SK-N-SH treated with all-trans-retinoic acid at 6 μM for 48 hours (cell line): ENCODE measurements at regions not wholly inside any gene's neighbourhood (a gene's known extent, or its start where the extent isn't known, plus 50 kb on each side); places are given as distances from the start of the nearest gene placed in this dataset.

Experiments used
- ATAC-seq: fragments of 200-7000 bp; cut with Tn5 transposase; 3 replicates; pipeline ENCODE4 v1.9.1; 2020; ENCODE audit warnings: mild to moderate bottlenecking, moderate library complexity
- ARNTL ChIP-seq: fragments of 450-650 bp; formaldehyde crosslinking; IDR thresholded peaks from 2 replicates; pipeline ENCODE4 v1.5.0; 2020; ENCODE audit warnings: low read depth, mild to moderate bottlenecking, moderate library complexity, borderline replicate concordance
- BACH2 ChIP-seq: fragments of 250-450 bp; sonication (Bioruptor Pico); IDR thresholded peaks from 2 replicates; pipeline ENCODE4 v1.9.0; 2021; ENCODE audit warnings: mild to moderate bottlenecking, borderline replicate concordance
- CREB5 ChIP-seq: fragments of 250-450 bp; sonication (Bioruptor Pico); IDR thresholded peaks from 2 replicates; pipeline ENCODE4 v1.5.1; 2020; ENCODE audit warnings: low read depth, mild to moderate bottlenecking, moderate library complexity
- CSDC2 ChIP-seq: fragments of 250-450 bp; sonication (Bioruptor Pico); IDR thresholded peaks from 2 replicates; pipeline ENCODE4 v1.5.0; 2020; ENCODE audit warnings: mild to moderate bottlenecking, moderate library complexity
- ESRRG ChIP-seq: fragments of 250-450 bp; sonication (Bioruptor Pico); IDR thresholded peaks from 2 replicates; pipeline ENCODE4 v1.6.1; 2021; ENCODE audit warnings: mild to moderate bottlenecking
- OSR1 ChIP-seq: fragments of 250-450 bp; sonication (Bioruptor Pico); IDR thresholded peaks from 2 replicates; pipeline ENCODE4 v1.8.0; 2022; ENCODE audit warnings: moderate library complexity, mild to moderate bottlenecking, inconsistent platforms
- POU6F1 ChIP-seq: fragments of 250-450 bp; sonication (Bioruptor Pico); IDR thresholded peaks from 2 replicates; pipeline ENCODE4 v1.8.0; 2021; ENCODE audit warnings: low read depth, mild to moderate bottlenecking, moderate library complexity, borderline replicate concordance
- RARB ChIP-seq: fragments of 250-450 bp; sonication (Bioruptor Pico); IDR thresholded peaks from 2 replicates; pipeline ENCODE4 v1.8.0; 2021; ENCODE audit warnings: mild to moderate bottlenecking, moderate library complexity
- SNAI2 ChIP-seq: fragments of 250-450 bp; sonication (Bioruptor Pico); IDR thresholded peaks from 2 replicates; pipeline ENCODE4 v1.5.0; 2020; ENCODE audit warnings: mild to moderate bottlenecking, moderate library complexity
- TCF4 ChIP-seq: fragments of 250-450 bp; sonication (Bioruptor Pico); IDR thresholded peaks from 2 replicates; pipeline ENCODE4 v1.8.0; 2021; ENCODE audit warnings: mild to moderate bottlenecking, moderate library complexity, borderline replicate concordance
- ZC3H10 ChIP-seq: fragments of 250-450 bp; sonication (Bioruptor Pico); IDR thresholded peaks from 2 replicates; pipeline ENCODE4 v1.5.1; 2021; ENCODE audit warnings: mild to moderate bottlenecking, moderate library complexity
- ZNF565 ChIP-seq: fragments of 450-650 bp; formaldehyde crosslinking; conservative IDR thresholded peaks from 2 replicates; pipeline ENCODE4 v1.5.0; 2020; ENCODE audit warnings: low read depth, mild to moderate bottlenecking, moderate library complexity
- ZNF70 ChIP-seq: fragments of 450-650 bp; formaldehyde crosslinking; IDR thresholded peaks from 2 replicates; pipeline ENCODE4 v1.5.0; 2020; ENCODE audit warnings: mild to moderate bottlenecking, moderate library complexity
- ZNF8 ChIP-seq: fragments of 450-650 bp; formaldehyde crosslinking; IDR thresholded peaks from 2 replicates; pipeline ENCODE4 v1.5.0; 2020; ENCODE audit warnings: mild to moderate bottlenecking, moderate library complexity
- TF ChIP-seq, protein P1 (sequence below): fragments of 250-450 bp; sonication (Bioruptor Pico); IDR thresholded peaks from 2 replicates; pipeline ENCODE4 v1.5.1; 2021; ENCODE audit warnings: mild to moderate bottlenecking, moderate library complexity
- TF ChIP-seq, protein P2 (sequence below): fragments of 250-450 bp; sonication (Bioruptor Pico); IDR thresholded peaks from 2 replicates; pipeline ENCODE4 v1.5.0; 2020; ENCODE audit warnings: mild to moderate bottlenecking, moderate library complexity
- TF ChIP-seq, protein P3 (sequence below): fragments of 250-450 bp; sonication (Bioruptor Pico); IDR thresholded peaks from 2 replicates; pipeline ENCODE4 v1.8.0; 2020; ENCODE audit warnings: mild to moderate bottlenecking, moderate library complexity, borderline replicate concordance

DNA sequence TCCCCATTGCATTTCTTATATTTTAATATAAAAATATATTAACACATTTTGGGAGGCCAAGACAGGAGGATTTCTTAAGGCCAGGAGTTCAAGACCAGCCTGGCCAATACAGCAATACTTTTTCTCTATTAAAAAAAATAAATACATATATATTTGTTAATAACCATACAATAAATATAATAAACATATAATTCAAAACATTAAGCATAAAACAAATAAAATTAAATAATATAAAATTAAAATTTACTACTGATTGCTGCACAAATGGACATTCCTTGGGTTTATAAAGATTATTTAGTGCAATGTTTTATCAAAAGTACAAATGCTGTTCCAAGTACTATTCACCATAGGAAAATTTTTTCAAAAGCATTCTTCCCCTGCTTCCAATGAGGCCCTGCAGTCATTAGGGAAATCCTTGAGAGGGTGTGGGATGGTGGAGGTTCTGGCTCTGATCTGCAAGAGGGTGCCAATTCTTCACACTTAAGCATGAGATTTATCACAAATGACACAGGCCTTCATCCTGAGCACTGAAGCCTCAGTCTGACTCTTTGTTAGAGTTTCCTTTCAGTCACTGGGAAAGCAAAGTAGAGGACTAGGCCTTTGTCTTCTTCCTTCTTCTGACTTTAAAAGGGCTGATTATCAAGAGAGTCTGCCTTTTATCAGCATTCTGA is 596.7 kb downstream of the EPM2A start:
- no peak for ATAC-seq
- TF ChIP-seq ZNF70 (no peak), ZNF8 (CRISPR knock-in tag) (no peak), ZNF565 (CRISPR knock-in tag) (no peak), RARB (CRISPR knock-in tag) (no peak), TCF4 (CRISPR knock-in tag) (no peak), ZC3H10 (CRISPR knock-in tag) (no peak)
- TF ChIP-seq, protein P1, sequence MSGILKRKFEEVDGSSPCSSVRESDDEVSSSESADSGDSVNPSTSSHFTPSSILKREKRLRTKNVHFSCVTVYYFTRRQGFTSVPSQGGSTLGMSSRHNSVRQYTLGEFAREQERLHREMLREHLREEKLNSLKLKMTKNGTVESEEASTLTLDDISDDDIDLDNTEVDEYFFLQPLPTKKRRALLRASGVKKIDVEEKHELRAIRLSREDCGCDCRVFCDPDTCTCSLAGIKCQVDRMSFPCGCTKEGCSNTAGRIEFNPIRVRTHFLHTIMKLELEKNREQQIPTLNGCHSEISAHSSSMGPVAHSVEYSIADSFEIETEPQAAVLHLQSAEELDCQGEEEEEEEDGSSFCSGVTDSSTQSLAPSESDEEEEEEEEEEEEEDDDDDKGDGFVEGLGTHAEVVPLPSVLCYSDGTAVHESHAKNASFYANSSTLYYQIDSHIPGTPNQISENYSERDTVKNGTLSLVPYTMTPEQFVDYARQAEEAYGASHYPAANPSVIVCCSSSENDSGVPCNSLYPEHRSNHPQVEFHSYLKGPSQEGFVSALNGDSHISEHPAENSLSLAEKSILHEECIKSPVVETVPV (CRISPR knock-in tag): no peak
- TF ChIP-seq, protein P2, sequence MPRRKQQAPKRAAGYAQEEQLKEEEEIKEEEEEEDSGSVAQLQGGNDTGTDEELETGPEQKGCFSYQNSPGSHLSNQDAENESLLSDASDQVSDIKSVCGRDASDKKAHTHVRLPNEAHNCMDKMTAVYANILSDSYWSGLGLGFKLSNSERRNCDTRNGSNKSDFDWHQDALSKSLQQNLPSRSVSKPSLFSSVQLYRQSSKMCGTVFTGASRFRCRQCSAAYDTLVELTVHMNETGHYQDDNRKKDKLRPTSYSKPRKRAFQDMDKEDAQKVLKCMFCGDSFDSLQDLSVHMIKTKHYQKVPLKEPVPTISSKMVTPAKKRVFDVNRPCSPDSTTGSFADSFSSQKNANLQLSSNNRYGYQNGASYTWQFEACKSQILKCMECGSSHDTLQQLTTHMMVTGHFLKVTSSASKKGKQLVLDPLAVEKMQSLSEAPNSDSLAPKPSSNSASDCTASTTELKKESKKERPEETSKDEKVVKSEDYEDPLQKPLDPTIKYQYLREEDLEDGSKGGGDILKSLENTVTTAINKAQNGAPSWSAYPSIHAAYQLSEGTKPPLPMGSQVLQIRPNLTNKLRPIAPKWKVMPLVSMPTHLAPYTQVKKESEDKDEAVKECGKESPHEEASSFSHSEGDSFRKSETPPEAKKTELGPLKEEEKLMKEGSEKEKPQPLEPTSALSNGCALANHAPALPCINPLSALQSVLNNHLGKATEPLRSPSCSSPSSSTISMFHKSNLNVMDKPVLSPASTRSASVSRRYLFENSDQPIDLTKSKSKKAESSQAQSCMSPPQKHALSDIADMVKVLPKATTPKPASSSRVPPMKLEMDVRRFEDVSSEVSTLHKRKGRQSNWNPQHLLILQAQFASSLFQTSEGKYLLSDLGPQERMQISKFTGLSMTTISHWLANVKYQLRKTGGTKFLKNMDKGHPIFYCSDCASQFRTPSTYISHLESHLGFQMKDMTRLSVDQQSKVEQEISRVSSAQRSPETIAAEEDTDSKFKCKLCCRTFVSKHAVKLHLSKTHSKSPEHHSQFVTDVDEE (CRISPR knock-in tag): no peak

- no peak for ATAC-seq
- TF ChIP-seq BACH2 (CRISPR knock-in tag) (no peak), TCF4 (CRISPR knock-in tag) (no peak), ZNF8 (CRISPR knock-in tag) (no peak), ZNF565 (CRISPR knock-in tag) (no peak), ZNF70 (no peak), ESRRG (CRISPR knock-in tag) (no peak), OSR1 (CRISPR knock-in tag) (no peak), ARNTL (no peak), CREB5 (no peak), POU6F1 (CRISPR knock-in tag) (no peak), CSDC2 (CRISPR knock-in tag) (no peak), SNAI2 (CRISPR knock-in tag) (no peak)
- TF ChIP-seq, protein P3, sequence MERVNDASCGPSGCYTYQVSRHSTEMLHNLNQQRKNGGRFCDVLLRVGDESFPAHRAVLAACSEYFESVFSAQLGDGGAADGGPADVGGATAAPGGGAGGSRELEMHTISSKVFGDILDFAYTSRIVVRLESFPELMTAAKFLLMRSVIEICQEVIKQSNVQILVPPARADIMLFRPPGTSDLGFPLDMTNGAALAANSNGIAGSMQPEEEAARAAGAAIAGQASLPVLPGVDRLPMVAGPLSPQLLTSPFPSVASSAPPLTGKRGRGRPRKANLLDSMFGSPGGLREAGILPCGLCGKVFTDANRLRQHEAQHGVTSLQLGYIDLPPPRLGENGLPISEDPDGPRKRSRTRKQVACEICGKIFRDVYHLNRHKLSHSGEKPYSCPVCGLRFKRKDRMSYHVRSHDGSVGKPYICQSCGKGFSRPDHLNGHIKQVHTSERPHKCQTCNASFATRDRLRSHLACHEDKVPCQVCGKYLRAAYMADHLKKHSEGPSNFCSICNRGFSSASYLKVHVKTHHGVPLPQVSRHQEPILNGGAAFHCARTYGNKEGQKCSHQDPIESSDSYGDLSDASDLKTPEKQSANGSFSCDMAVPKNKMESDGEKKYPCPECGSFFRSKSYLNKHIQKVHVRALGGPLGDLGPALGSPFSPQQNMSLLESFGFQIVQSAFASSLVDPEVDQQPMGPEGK (CRISPR knock-in tag): no peak
- TF ChIP-seq, protein P2 (CRISPR knock-in tag): no peak
Measured at GRCh38 chr6:145139140-145139850, 596.0 kb downstream of the EPM2A start.
